Astrocyte (in vitro differentiated cells and primary cell): ENCODE measurements at regions not wholly inside any gene's neighbourhood (a gene's known extent, or its start where the extent isn't known, plus 50 kb on each side); places are given as distances from the start of the nearest gene placed in this dataset.

Experiments used
- DNase-seq: peaks from one replicate; pipeline ENCODE4 v3.0.0-alpha.2; 2010; ENCODE audit warnings: low read depth
- FAIRE-seq: peaks from 2 replicates; lab custom pipeline; 2011; peaks lifted over from hg19 to GRCh38; lab: Jason Lieb, UNC
- H2AFZ ChIP-seq: 2 replicates; pipeline ENCODE4 v1.6.0; 2012; ENCODE audit warnings: low read depth, low read length, inconsistent platforms
- H3K27ac ChIP-seq: 2 replicates; pipeline ENCODE4 v1.5.1; 2011; ENCODE audit warnings: low read depth, low read length, inconsistent platforms
- H3K27me3 ChIP-seq: 2 replicates; pipeline ENCODE4 v1.6.0; 2011; ENCODE audit warnings: low read length, inconsistent platforms; ENCODE audit not compliant: insufficient read depth
- H3K36me3 ChIP-seq: 2 replicates; pipeline ENCODE4 v1.5.1; 2011; ENCODE audit warnings: low read length, inconsistent platforms; ENCODE audit not compliant: insufficient read depth
- H3K4me1 ChIP-seq: 2 replicates; pipeline ENCODE4 v1.5.1; 2011; ENCODE audit warnings: low read length, inconsistent platforms; ENCODE audit not compliant: insufficient read depth
- H3K4me2 ChIP-seq: 2 replicates; pipeline ENCODE4 v1.6.0; 2012; ENCODE audit warnings: low read length, inconsistent platforms
- H3K4me3 ChIP-seq: 2 replicates; pipeline ENCODE4 v1.5.1; 2011; ENCODE audit warnings: low read depth, mild to moderate bottlenecking, low read length, inconsistent platforms; ENCODE audit not compliant: insufficient read depth
- H3K79me2 ChIP-seq: 2 replicates; pipeline ENCODE4 v1.6.0; 2012; ENCODE audit warnings: mild to moderate bottlenecking, low read length, inconsistent platforms; ENCODE audit not compliant: insufficient read depth
- H3K9ac ChIP-seq: 2 replicates; pipeline ENCODE4 v1.6.0; 2012; ENCODE audit warnings: mild to moderate bottlenecking, low read length, inconsistent platforms
- H3K9me3 ChIP-seq: 2 replicates; pipeline ENCODE4 v1.5.1; 2012; ENCODE audit warnings: low read depth, mild to moderate bottlenecking, low read length, inconsistent platforms; ENCODE audit not compliant: insufficient read depth
- H4K20me1 ChIP-seq: 2 replicates; pipeline ENCODE4 v1.6.0; 2012; ENCODE audit warnings: low read length, inconsistent platforms; ENCODE audit not compliant: insufficient read depth
- H3K27ac Mint-ChIP-seq: one replicate; pipeline ENCODE4 v1.8.0; 2021; ENCODE audit warnings: mild to moderate bottlenecking, mixed read lengths; ENCODE audit not compliant: unreplicated experiment
- H3K27me3 Mint-ChIP-seq: one replicate; pipeline ENCODE4 v1.8.0; 2021; ENCODE audit warnings: low read depth, mixed read lengths; ENCODE audit not compliant: unreplicated experiment
- H3K36me3 Mint-ChIP-seq: one replicate; pipeline ENCODE4 v1.8.0; 2021; ENCODE audit warnings: low read depth, mixed read lengths; ENCODE audit not compliant: unreplicated experiment
- H3K4me1 Mint-ChIP-seq: one replicate; pipeline ENCODE4 v1.8.0; 2021; ENCODE audit warnings: low read depth, mixed read lengths; ENCODE audit not compliant: unreplicated experiment
- H3K4me3 Mint-ChIP-seq: one replicate; pipeline ENCODE4 v1.8.0; 2021; ENCODE audit warnings: mild to moderate bottlenecking, moderate library complexity, mixed read lengths; ENCODE audit not compliant: unreplicated experiment
- H3K9me3 Mint-ChIP-seq: one replicate; pipeline ENCODE4 v1.8.0; 2021; ENCODE audit warnings: mild to moderate bottlenecking, mixed read lengths; ENCODE audit not compliant: unreplicated experiment
- CTCF ChIP-seq: IDR thresholded peaks from 2 replicates; pipeline ENCODE4 v1.5.1; 2011; ENCODE audit warnings: low read depth, mild to moderate bottlenecking, inconsistent platforms, low read length, moderate library complexity; ENCODE audit not compliant: insufficient read depth
- EZH2 ChIP-seq: IDR thresholded peaks from 2 replicates; pipeline ENCODE4 v1.6.1; 2012; ENCODE audit warnings: mild to moderate bottlenecking, low read length, inconsistent platforms; ENCODE audit not compliant: insufficient read depth

DNA sequence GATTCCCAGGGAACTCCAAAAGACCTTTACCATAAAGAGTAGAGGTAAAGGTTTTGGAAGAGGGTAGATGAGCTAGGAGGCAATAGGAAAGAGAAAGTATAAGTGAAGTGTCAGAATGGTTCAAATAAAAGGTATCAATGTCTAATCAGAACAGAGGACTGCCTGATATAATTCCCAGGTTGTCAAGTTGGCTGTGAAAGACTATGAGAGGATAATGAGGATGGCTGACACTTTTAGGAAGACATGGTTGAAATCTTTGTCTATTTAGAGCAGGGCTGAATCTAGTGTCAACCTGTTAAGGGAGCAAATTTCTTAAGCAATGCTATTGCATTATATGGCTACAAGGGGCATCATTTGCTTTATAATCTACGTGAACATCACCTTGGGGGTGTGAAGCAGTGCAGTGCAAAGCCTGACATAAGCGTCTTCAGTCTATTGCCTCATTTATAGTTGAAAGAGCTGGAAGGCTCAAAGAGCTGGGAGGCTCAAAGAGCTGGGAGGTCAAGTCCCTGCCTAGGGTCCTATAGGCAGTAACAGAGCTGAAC lies 308.3 kb upstream of the DEPDC1 start:
- TF ChIP-seq EZH2 (no peak), CTCF (no peak)
- Histone ChIP-seq H3K27me3 (no peaks in the 10 kb centered on the region), H4K20me1 (no peaks in the 10 kb centered on the region), H3K79me2 (no peaks in the 10 kb centered on the region), H3K9ac (no peak overlapping the region), H2AFZ (no peak overlapping the region), H3K4me2 (no peak overlapping the region), H3K4me3 (no peak overlapping the region), H3K36me3 (no peaks in the 10 kb centered on the region), H3K4me1 (no peaks in the 10 kb centered on the region), H3K27ac (no peak overlapping the region), H3K9me3 (no peaks in the 10 kb centered on the region)
- Mint-ChIP-seq H3K4me1 (peaks cover 10% of the 10 kb centered on the region), H3K9me3 (no peaks in the 10 kb centered on the region), H3K27me3 (no peaks in the 10 kb centered on the region), H3K4me3 (no peak overlapping the region), H3K27ac (no peak overlapping the region), H3K36me3 (no peaks in the 10 kb centered on the region)
- no peak for DNase-seq
- FAIRE-seq = no peak

- Histone ChIP-seq H3K4me2 (no peak overlapping the region), H2AFZ (no peak overlapping the region), H3K9ac (no peak overlapping the region), H3K79me2 (no peaks in the 10 kb centered on the region), H3K4me1 (no peaks in the 10 kb centered on the region), H3K36me3 (no peaks in the 10 kb centered on the region), H3K9me3 (no peaks in the 10 kb centered on the region), H4K20me1 (no peaks in the 10 kb centered on the region), H3K4me3 (no peak overlapping the region), H3K27ac (no peak overlapping the region), H3K27me3 (no peaks in the 10 kb centered on the region)
- FAIRE-seq (no peak), DNase-seq (peak; percentile 10)
- H3K27ac Mint-ChIP-seq = no peak overlapping the region
- no peaks in the 10 kb centered on the region for H3K27me3 Mint-ChIP-seq
- TF ChIP-seq CTCF (no peak), EZH2 (no peak)
- H3K9me3 Mint-ChIP-seq = no peaks in the 10 kb centered on the region
- H3K4me3 Mint-ChIP-seq = no peak overlapping the region
- no peaks in the 10 kb centered on the region for H3K36me3 Mint-ChIP-seq
- H3K4me1 Mint-ChIP-seq = peaks cover 3% of the 10 kb centered on the region
Measured at GRCh38 chr1:68808351-68808750, 311.5 kb upstream of the DEPDC1 start.

DNA sequence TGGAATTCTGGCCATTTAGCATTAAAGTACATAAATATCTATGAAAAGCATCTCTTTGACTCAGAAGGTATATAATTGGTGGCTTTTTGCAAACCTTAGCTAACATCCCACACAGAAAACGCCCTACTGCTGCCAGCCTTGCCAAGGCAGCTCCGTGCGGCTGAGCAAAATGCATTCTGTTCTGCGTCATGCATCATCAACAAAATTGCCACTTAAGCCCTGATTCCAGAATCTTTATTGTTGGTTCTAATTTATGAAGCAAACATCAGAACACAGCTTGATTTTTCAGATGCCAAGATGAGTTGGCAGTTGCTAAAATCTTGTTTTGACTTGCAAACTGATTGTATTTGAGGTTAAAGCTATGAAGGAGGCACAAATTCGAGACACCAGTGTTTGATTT lies 314.9 kb upstream of the DEPDC1 start:
- H3K27ac Mint-ChIP-seq = no peak overlapping the region

More for the DNA sequence above, 314.9 kb upstream of the DEPDC1 start:
- Histone ChIP-seq H3K36me3 (no peaks in the 10 kb centered on the region), H3K4me1 (peaks cover 5% of the 10 kb centered on the region), H3K4me2 (no peak overlapping the region), H2AFZ (no peak overlapping the region), H3K27me3 (no peaks in the 10 kb centered on the region), H3K4me3 (no peak overlapping the region), H3K79me2 (no peaks in the 10 kb centered on the region), H3K9ac (no peak overlapping the region), H4K20me1 (no peaks in the 10 kb centered on the region), H3K27ac (no peak overlapping the region), H3K9me3 (no peaks in the 10 kb centered on the region)
- DNase-seq (no peak), FAIRE-seq (no peak)
- H3K4me1 Mint-ChIP-seq = peaks cover 20% of the 10 kb centered on the region
- H3K9me3 Mint-ChIP-seq = no peaks in the 10 kb centered on the region
- H3K4me3 Mint-ChIP-seq = no peak overlapping the region
- no peak for TF ChIP-seq EZH2
- H3K27me3 Mint-ChIP-seq = no peaks in the 10 kb centered on the region
- H3K36me3 Mint-ChIP-seq = no peaks in the 10 kb centered on the region
